Endothelial cell of umbilical vein (primary cell): ENCODE measurements at regions not wholly inside any gene's neighbourhood (a gene's known extent, or its start where the extent isn't known, plus 50 kb on each side); places are given as distances from the start of the nearest gene placed in this dataset.
"Not testable (repeated sequence)": the region's sequence is repeated elsewhere in the genome, so short reads cannot be mapped to it uniquely, and the experiment has no call there.

ENCODE experiments used
- BruUV-seq: library from RNA; stranded (reverse); fragments of 400-500 nt; replicated peaks from 2 replicates; lab custom pipeline; 2021; lab: Mats Ljungman, UMichigan
- CTCF ChIA-PET: fragments of 300-600, 350-600 bp; sonication (Branson Sonifier 250); formaldehyde crosslinking; loops from one replicate; lab custom pipeline; 2021; ENCODE audit warnings: antibody characterized with exemption, inconsistent platforms; lab: Charles Lee
- POLR2A ChIA-PET: fragments of 300-600, 350-600 bp; sonication (Branson Sonifier 250); formaldehyde crosslinking; loops from one replicate; lab custom pipeline; 2021; ENCODE audit warnings: antibody characterized with exemption, inconsistent platforms; lab: Charles Lee
- DNase-seq: peaks from one replicate; pipeline ENCODE4 v3.0.0-alpha.2; 2011; ENCODE audit warnings: low read depth, low spot score
- FAIRE-seq: peaks from 2 replicates; lab custom pipeline; 2011; peaks lifted over from hg19 to GRCh38; lab: Jason Lieb, UNC
- H2AFZ ChIP-seq: 2 replicates; pipeline ENCODE4 v1.6.0; 2012; ENCODE audit warnings: low read depth, low read length, control low read depth, inconsistent platforms
- H3K27ac ChIP-seq: 2 replicates; pipeline ENCODE4 v1.5.1; 2011; ENCODE audit warnings: low read depth, mild to moderate bottlenecking, control low read depth, low read length, moderate library complexity; ENCODE audit not compliant: insufficient read depth
- H3K27me3 ChIP-seq, 2 experiments: 2 replicates each; pipeline versions ENCODE4 v1.6.0 to v1.6.1; 2011; ENCODE audit warnings: low read length in 2 of 2, mixed read lengths in 1 of 2; ENCODE audit not compliant: control insufficient read depth in 2 of 2, insufficient read depth in 2 of 2
- H3K36me3 ChIP-seq, 2 experiments: 2 replicates in 1 of 2; 3 replicates in 1 of 2; pipeline ENCODE4 v1.5.1; 2011; ENCODE audit warnings: low read length in 2 of 2, mild to moderate bottlenecking in 1 of 2, moderate library complexity in 1 of 2; ENCODE audit not compliant: control insufficient read depth in 2 of 2, insufficient read depth in 2 of 2; ENCODE audit errors: extremely low read depth in 1 of 2
- H3K4me1 ChIP-seq: 3 replicates; pipeline ENCODE4 v1.5.1; 2011; ENCODE audit warnings: mild to moderate bottlenecking, low read length; ENCODE audit not compliant: control insufficient read depth, insufficient read depth; ENCODE audit errors: extremely low read depth
- H3K4me2 ChIP-seq: 2 replicates; pipeline ENCODE4 v1.6.1; 2011; ENCODE audit warnings: low read length, control low read depth, mixed read lengths; ENCODE audit not compliant: insufficient read depth
- H3K4me3 ChIP-seq, 3 experiments: fragments of 200-600 bp in 1 of 3; sonication (generic), shearing (Covaris generic) in 1 of 3; replicated peaks in 1 of 3; 2 replicates each; pipeline ENCODE4 v1.5.1; 2011 to 2016; ENCODE audit warnings: control low read depth in 3 of 3, low read length in 3 of 3, mild to moderate bottlenecking in 2 of 3, inconsistent platforms in 1 of 3, low read depth in 1 of 3, moderate library complexity in 1 of 3; ENCODE audit not compliant: insufficient read depth in 1 of 3
- H3K79me2 ChIP-seq: 2 replicates; pipeline ENCODE4 v1.6.0; 2012; ENCODE audit warnings: low read length, inconsistent platforms; ENCODE audit not compliant: control insufficient read depth, insufficient read depth
- H3K9ac ChIP-seq: replicated peaks from 2 replicates; pipeline ENCODE3; 2011; ENCODE audit warnings: low read length, control low read depth; ENCODE audit not compliant: insufficient read depth; ENCODE audit errors: extremely low read depth
- H3K9me1 ChIP-seq: replicated peaks from 3 replicates; pipeline ENCODE4 v1.6.0; 2011; ENCODE audit warnings: mild to moderate bottlenecking, low read length; ENCODE audit not compliant: control insufficient read depth, insufficient read depth; ENCODE audit errors: extremely low read depth
- H3K9me3 ChIP-seq: replicated peaks from 2 replicates; pipeline ENCODE4 v1.5.1; 2012; ENCODE audit warnings: low read length, inconsistent platforms; ENCODE audit not compliant: control insufficient read depth, insufficient read depth
- H4K20me1 ChIP-seq: replicated peaks from 2 replicates; pipeline ENCODE3; 2011; ENCODE audit warnings: mild to moderate bottlenecking, low read length; ENCODE audit not compliant: control insufficient read depth, insufficient read depth; ENCODE audit errors: extremely low read depth
- CTCF ChIP-seq, 2 donors: IDR thresholded peaks; 1 replicate in 1 of 2; 2 replicates in 1 of 2; pipeline ENCODE4 v1.5.1; 2011; ENCODE audit warnings: low read length in 2 of 2, mild to moderate bottlenecking in 2 of 2, moderate library complexity in 2 of 2, control low read depth in 1 of 2, inconsistent platforms in 1 of 2, low read depth in 1 of 2; ENCODE audit not compliant: insufficient read depth in 1 of 2; ENCODE audit errors: extremely low read depth in 1 of 2
- FOS ChIP-seq: IDR thresholded peaks from 2 replicates; pipeline ENCODE4 v1.6.1; 2011; ENCODE audit warnings: mild to moderate bottlenecking, low read length, moderate library complexity, borderline replicate concordance; ENCODE audit not compliant: insufficient read depth
- GATA2 ChIP-seq: IDR thresholded peaks from 2 replicates; pipeline ENCODE4 v1.7.0; 2011; ENCODE audit warnings: low read depth, mild to moderate bottlenecking, moderate library complexity, mixed read lengths, low read length; ENCODE audit not compliant: insufficient read length, insufficient read depth
- dilution Hi-C: fragments of 300-500 bp; cut with MboI; formaldehyde crosslinking; loops from one replicate; pipeline ENCODE4 v1.15.0; 2019; ENCODE audit warnings: low sequenced_read_pairs; ENCODE audit not compliant: extremely low pct_ligation_motif_present
- intact Hi-C: fragments of 100-400 bp; cut with micrococcal nuclease; formaldehyde crosslinking; loops from one replicate; pipeline ENCODE4 v1.10.0; 2022

GRCh38 chr15:35966781-35967180 lies 420.8 kb upstream of the DPH6 start:
- Histone ChIP-seq H3K9me1 (no peaks in the 10 kb centered on the region), H3K79me2 (no peaks in the 10 kb centered on the region), H2AFZ (no peak overlapping the region), H3K4me3 (no peak overlapping the region), H3K9me3 (no peaks in the 10 kb centered on the region), H3K9ac (no peak overlapping the region), H3K4me2 (no peak overlapping the region), H4K20me1 (no peaks in the 10 kb centered on the region), H3K27me3 (peaks cover 0 to 2% of the 10 kb centered on the region in 2 experiments), H3K36me3 (no peaks in the 10 kb centered on the region), H3K27ac (no peak overlapping the region), H3K4me1 (no peaks in the 10 kb centered on the region)
- TF ChIP-seq FOS = no peak
- no peak for TF ChIP-seq GATA2
- TF ChIP-seq CTCF (IDR thresholded peaks at IDR 0.05; ENCODE audit: extremely low read depth in 1 of 2, insufficient read depth in 1 of 2, low read depth in 1 of 2, low read length in 2 of 2) = no peak
- no TSS peak for BruUV-seq
- POLR2A ChIA-PET = no interaction called here
- no peak for FAIRE-seq
- dilution Hi-C loops (no loop called here), intact Hi-C loops (no loop called here)
- CTCF ChIA-PET = interaction anchor here (1.5 kb wide), 1 partner anchor 215 kb away, joined by 5 read pairs; no protein-coding TSS in a partner anchor
- no peak for DNase-seq

- H3K4me2 ChIP-seq, H3K9ac ChIP-seq, dilution Hi-C loops, H3K27ac ChIP-seq, H3K9me3 ChIP-seq, H4K20me1 ChIP-seq, DNase-seq, CTCF ChIA-PET, H3K4me1 ChIP-seq, H3K36me3 ChIP-seq, intact Hi-C loops, POLR2A ChIA-PET, H2AFZ ChIP-seq, BruUV-seq, H3K4me3 ChIP-seq, H3K27me3 ChIP-seq, H3K79me2 ChIP-seq, FAIRE-seq, H3K9me1 ChIP-seq: not testable (repeated sequence)
Observed at GRCh38 chr15:35967968-35968367, 422.0 kb upstream of the DPH6 start.
